ENCODE measurements at regions not wholly inside any gene's neighbourhood (a gene's known extent, or its start where the extent isn't known, plus 50 kb on each side); places are given as distances from the start of the nearest gene placed in this dataset.

DNA sequence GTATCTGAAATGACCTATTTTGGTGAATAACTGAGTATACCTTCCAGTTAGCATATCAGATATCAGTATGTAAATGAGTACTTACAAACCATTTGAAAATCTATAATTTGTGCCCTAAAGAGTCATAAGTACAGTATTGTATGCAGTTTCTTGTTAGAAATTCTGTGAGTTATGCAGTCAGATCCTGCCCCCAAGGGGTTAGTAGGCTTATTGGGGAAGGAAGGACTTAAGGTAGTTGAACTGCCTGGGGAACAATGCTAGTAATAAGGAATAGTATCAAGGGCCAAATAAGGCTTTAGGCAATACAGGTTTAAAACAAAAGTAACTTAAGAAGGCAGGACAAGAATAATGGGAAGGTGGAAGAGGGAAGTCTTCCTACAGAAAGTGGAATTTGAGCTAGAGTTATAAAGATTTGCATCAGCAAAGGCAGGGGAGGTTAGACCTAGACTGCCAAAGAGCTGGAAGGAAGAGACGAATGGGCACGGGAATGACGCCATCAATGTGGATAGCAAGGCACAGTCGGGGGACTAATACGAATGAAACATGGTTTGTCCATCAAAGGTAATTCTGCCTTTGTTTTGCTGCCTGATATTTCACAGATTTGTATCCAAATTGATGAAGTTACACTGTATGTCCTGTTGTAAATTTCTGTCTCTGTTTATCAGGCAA, 182.9 kb upstream of the DPYD start:
- DNase-seq: no peak

DNA sequence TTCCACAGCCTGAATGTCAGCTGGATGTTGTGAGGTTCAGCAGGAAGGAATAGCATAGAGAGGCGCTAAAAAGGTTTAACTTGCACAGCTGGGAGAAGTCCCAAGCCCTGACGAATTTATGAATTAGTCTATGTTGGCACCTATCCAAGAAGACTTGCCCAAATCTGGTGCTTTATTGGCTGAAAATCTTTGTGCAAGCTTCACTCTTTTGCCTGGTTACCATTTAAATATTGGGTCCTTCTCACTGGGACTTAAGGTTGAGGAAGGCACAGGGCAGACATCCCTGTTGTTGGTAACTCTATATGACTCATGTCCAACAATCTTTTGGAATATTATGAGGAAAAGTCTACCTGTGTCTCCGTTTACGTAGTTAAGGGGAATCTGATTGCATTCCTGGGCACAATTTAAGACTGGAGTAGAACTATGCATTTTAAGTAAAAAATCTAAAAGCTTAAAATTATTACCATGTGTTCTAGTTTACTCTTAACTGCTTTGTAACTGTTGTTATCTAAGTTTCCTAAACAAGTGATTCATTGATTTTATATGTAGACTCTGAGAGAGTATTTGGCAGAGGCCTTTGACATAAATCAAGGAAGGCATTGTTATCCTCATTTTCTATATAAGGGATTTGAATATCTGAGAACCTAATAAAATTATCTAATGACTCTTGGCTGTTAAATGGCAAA, 181.7 kb upstream of the DPYD start:
- no peak for DNase-seq

DNA sequence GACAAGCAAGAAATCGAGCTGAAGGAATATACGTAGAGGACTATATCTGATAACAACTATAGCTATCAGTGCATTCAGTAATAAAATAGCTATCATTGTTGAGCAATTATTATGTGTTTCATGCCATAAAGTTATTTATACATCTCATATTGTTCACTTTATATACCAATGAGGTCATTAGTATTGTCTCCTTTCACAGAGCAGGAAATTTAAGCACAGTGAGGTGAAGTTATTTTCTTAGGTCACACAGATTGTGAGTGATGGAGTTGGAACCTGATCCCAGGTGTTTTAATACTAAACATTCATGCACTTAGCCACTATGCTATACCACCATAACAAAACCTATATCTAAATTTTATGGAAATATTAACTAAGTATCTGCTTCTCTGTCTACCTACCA, 180.5 kb upstream of the DPYD start:
- DNase-seq: no peak

DNA sequence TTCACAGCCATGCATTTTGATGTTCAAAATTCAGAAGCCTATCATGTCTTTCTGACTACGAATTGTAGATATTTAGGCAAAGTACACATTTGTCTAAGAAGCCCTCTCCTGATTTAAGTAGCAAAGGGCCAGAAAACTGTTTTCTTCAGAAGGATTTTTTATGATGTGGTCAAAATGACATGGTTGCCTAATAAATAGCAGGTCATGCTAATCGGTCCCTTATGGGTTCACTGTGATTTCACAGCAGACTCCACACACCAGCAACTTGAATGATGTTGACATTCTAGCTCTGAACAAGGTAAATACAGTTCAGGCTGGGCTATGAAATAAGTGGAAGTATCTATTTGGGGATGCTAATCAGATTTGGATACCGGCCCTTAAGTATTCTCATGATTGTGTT, 178.7 kb upstream of the DPYD start:
- DNase-seq: no peak

DNA sequence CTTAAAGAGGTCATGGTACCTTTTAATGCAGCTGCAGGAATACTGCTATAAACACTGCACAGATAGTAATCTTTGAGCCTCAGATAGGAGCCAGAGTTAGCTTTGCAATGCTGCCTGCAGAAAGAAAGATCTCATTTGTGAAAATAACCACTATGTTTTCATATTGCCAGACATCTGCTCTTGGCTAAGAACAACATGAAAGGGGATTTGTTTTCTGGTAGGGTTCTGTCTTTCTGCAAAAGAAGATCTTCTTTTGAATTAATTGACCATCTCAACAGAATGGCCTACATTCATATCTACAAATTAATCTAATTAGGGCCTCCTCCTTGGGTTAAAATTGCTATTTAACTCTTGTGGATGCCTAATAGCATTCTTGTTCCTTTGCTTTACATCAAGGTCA, 177.6 kb upstream of the DPYD start:
- DNase-seq: no peak

DNA sequence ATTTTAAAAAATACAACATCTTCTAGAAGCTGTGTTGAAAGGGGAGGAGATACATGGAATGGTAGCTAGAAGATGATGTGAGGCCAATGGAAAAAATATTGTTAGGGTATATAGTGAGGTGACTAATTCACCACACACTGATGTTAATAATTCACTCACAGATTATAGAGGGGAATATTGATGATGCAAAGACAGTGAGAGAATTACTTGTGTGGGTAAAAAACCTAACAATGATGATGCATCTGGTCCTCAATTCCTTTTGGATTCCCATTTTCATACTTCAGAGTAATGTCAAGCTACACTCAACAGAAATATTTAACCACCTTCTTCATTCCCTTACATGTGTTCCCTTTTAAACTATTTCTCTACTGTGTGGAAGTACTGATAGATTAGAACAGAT, 169.5 kb upstream of the DPYD start:
- no peak for DNase-seq

DNA sequence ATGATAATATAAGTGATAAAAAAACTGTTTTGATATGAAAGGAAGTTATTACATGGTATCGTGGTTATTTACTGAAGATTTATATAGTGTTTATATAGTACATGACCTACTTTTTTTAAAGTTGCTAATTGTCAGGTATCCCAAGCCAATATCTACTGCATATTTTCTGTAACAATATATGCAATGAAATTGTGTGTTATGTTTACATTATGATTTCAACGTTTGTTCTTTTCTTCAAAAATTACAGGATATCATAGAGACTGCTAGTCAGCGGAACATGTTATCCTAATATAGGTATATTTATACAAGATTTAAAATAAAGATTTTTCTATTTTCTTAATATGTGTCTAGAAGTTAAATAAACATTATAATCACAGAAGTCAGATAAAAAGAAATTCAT, 167.5 kb upstream of the DPYD start:
- no peak for DNase-seq

DNA sequence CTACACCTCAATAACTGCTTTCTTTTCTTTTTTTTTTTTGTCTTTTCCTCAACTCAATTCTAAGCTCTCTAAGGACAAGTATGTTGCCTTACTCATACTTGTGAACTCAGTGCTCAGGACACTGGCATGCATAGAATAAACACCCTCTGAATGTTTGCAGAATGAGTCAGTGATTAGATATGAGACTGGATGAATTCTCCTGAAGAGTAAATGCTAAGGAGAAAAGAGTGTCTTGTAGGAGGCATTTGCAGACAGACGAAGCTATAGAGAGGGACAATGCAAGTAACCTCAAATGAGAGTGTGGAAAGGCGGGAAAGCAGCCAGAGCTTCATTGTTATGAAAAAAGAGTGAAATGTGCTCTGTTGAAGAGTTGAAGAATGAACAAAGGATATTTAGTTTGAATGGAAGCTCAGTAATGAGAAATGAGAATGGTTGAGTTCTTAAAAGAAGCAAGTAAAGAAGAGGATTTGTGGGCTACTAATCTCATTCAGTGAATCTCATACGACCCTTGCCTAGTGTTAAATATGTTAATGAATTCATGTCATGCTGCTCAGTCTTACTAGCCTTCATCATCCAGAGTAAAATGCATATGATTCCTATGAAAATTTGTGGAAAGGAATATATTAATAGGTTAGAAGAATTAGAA, 166.1 kb upstream of the DPYD start:
- DNase-seq: no peak

DNA sequence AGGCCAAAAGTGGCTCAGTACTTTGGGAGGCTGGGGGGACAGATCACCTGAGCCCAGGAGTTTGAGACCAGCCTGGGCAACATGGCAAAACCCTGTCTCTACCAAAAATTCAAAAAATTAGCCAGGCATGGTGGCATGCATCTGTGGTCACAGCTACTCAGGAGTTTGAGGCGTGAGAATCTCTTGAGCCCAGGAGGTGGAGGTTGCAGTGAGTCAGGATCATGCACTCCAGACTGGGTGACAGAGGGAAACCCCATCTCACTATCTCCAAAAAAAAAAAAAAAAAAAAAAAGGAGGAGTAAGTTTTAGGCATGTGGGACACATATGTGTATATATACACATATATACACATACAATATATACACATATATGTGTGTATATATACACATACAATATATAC, 165.3 kb upstream of the DPYD start:
- DNase-seq: no peak

DNA sequence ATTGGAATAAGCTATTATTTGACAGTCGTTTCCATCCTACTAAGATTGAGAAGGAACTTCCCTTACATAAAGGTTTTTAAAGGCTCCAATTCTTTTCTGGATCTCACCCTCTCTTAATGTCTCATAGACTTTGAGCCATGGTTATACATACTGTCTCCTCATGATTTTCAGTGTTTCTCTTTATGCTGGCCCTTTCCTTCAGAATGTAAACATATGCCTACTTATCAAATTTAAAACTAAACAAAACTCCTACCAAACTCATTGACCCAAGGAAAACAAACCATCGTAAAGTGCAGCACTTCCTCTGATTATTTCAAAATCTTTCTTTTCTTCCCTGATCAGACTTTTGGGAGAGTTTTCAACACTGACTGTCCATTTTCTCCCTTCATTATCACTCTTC, 163.4 kb upstream of the DPYD start:
- no peak for DNase-seq

DNA sequence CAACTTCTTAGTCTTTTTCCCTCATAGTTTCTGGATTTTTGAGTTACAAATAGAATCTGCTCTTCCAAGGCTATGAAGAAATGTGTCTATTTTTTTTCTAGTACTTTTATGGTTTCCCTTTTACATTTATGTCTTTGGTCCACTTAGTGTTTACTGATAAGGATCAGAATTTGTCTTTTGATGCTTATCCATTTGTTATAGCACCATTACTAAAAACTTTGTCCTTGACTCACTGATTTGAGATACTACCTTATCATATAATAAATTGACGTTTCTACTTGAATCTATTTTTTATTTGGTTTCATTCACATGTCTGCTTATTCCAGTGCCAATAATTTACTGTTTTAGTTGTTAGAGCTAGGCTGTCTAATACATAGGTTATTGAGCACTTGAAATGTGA, 161.1 kb upstream of the DPYD start:
- DNase-seq: no peak

DNA sequence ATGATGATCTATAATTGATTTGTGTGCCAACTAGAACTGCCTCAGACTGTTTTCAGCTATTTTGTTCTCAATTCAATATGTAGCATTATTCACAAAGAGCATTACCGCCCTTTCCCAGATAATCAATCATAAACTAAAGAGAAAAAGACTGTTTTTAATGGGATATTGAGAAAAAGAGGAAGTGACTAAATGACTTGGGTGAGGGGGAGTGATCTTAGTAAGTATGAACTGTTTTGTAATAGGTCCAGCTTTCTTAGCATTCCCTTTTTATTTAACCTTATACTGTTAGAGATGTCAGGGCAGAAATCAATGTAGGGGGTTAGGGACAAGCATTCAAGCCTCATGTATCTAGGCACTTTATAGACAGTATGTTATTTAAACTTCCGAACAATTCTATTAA, 157.8 kb upstream of the DPYD start:
- no peak for DNase-seq

DNA sequence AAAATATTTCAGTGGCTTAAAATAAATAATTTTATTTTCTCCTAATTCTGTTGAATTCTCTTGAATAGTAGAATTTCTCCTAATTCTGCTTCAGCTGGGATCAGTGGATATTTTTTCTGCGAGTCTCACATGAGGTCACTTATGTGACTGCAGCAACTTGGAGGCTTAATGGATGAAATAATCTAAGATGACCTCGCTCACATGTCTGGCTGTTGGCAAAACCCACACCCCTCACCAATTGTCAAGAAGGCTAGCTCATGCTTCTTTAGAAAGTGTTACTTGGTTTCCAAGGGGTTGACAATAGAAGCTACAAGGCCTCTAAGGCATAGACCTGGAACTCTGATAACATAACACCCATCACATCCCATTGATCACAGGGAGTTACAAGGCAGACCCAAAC, 156.9 kb upstream of the DPYD start:
- no peak for DNase-seq

DNA sequence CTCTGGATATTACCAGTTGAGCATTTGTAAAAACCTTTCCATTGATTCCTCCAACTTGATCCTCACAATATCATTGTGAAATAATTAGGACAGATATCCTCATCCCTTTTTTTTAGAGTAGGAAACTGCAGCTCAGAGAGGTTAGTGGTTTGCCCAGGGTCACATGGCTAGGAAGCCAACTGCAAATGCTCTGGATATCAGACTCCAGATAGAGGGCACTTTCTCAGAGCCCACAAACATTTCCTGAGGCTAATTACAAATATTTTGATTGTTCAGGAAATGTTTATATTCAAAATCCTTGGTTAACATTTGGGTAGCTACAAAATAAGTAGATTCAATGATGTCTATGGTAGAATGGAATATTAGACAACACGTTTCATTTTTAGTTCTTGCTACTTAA, 154.8 kb upstream of the DPYD start:
- no peak for DNase-seq

DNA sequence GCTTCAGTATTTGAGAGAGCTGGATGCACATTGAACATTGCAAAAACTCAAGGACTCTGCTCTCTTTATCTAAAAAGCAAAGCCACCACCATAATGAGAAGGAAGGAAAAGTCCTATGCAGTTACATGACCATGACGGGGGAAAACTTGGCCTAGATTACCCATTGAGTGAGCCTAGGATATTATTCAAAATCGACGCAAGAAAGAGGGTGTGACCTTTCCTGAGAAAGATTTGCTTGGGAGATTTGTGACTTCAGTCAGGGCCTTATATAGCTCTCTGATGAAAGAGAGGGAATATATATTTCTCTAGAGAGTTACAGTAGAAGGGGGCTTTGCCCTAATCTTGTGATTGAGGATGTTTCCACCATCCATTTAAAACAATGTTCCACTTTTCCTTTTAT, 153.0 kb upstream of the DPYD start:
- DNase-seq: no peak

DNA sequence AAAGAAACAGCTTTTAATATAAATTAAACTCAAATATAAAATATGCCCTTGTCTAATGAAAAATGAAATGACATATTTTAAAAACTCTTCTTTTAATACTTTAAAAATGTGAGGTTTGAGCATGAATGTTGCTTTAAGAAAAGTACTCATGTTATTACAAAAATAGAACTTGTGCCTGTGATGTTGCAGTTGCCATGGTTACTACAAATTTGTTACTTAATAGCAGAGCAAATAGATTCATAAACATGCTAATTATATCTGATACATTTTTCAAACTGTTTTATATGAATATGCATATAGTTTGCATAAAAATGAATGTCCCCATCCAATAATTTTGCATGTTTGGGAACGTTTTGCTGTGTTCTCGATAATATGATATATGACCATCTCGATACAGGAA, 152.3 kb upstream of the DPYD start:
- DNase-seq: no peak

DNA sequence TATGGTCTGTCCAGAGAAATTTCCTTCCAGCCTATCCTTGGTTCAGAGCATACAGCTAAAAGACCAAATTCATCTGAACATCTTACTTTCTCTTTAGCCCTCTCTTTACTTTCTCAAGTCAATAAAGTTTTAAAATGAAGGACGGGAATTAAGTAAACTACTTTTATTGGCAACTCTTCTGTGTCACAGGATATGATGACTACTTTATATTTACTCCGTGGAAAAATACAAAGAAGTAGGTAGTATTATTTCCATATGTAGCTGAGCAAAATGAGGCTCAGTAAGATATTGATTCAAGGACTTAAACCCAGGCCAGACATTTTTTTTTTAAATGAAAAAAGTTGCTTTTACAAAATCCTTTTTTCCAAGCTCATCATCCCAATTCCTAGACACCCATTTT, 151.2 kb upstream of the DPYD start:
- DNase-seq: no peak

DNA sequence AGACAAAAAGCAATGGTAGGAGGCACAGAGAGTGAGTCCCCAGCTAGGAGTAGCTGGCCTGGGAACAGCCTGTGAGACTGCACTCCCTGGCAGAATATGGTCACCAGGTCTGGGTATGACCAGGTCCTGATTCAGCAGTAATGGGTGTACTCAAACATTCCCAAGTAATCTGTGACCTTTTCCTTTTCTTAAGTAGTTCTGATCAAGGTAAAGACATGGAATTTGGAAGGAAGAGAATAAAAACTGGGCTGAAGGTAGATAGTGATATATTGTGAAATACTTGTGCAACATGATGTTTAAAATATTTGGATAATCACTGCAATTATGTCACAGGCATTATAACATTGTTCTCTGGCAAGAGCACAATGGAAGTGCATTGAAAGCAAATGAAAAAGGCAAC, 147.2 kb upstream of the DPYD start:
- DNase-seq: no peak

DNA sequence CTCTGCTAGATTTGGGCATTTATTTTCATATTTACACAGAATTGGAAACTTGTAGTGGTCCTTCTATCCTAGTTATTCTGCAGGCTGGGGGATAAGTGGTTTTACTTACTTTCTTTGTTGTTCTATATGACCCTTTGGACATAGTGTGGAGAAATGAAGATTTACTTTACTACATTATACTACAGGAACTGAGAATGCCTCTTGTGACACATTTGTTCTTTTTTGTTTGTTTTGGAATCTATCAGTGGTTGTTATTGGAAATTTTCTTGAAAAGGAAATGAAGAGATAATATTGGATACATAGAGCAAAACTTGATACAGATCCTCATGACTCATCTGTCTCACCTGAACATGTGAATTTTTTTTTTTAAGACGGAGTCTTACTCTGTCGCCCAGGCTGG, 146.1 kb upstream of the DPYD start:
- no peak for DNase-seq

DNA sequence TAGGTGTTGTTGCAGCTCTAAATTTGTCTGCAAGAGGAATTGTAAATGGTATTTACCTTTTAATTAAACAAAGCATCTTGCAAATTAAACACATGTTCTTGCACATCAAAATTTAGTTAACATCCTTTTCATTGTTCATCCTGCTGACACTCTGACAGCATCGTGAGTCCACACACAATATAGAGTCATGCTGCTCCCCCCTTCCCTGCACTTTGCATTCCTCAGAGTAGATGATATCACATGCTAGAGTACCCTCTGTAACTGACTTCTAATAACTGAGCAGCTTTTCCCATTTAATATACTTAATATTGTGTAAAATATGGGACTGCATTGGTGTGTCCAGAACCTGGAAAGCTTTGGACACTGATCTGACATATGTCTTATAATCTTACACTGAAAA, 138.8 kb upstream of the DPYD start:
- no peak for DNase-seq

DNA sequence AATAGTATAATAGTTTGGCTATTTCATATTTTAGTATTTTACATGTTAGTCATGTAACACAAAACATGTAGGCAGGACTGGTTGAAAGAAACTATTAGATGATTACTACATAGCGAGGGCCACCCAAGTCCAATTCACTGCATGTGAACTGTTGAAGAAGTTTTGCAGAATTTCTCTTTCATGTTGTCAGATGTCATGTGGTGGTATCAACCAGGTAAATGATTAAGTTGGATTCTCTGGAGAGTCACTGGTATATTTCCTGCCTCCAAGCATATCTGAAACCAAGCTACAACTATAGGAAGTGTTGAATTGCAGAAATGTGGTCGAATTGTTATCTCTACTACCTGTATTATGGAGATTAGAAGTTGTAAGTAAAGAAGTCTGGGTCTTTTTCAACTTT, 137.8 kb upstream of the DPYD start:
- DNase-seq: no peak

DNA sequence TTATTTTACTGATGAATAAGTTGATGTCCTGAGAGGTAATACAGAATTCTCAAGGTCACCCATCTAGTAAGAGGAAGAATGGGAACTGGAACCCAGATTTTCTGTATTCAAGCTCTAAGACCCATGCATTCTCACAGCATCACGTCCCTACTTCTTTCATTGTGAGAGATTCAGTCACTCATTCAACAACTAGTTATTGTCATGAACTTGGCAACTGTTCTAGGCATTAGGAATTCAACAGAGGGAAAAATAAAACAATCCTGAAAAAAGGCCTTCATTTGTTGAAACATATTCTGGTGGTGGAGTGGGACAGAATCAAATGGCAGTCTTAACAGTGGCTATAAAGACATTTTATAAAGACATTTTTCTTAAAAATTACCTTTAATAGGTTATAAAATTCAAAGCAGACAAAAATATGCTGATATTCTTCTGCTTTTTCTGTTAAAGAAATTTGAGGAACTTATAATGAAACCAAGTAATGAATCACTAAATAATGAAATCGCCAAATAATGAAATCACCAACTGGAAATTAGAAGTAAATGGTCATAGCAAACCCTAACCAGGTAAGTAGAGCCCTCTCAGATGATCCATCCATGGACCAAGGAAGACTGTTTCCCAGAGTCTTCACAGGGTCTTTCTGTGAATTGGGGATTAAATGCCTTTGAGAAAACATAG, 136.5 kb upstream of the DPYD start:
- no peak for DNase-seq

DNA sequence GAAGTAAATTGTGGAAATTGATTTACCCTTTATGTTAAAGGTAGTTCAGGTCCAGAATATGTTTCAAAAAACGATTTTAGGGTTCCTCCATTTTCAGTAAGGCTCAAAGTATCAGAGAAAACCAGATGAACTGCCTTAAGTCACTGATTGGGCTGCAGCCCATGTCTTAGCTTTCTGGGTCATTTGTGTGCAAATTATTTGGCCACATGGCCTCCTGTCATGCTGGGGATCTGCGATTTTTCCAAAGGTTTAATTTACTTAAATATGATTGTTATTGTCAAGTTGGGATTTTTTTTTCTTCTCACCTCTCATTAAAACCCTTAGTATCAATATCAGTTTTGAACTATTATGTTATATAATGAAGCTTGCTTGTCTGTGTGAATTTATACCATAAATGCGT, 135.9 kb upstream of the DPYD start:
- DNase-seq: no peak

DNA sequence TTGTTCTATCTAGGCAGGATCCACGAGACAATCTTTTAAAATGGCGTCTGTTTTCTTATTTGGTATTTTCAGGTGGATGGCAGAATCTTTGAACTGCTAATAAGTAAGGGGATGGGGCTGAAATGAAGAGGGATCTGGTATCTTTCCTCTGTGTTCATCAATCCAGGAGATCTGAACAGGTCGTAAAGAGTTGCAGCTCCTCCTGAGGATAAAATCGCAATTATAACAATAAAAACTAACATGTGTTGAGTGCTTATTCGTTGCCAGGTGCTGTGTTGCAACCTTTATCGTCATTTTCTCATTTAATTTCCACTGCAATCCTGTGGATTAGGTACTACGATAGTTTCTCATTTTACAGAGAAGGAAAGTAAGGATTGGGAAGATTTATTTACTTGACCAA, 134.6 kb upstream of the DPYD start:
- no peak for DNase-seq

Data from CD4-positive, alpha-beta T cell treated with Interleukin-10 for 1 hour (primary cell).